GM12878 (cell line): ENCODE measurements at regions not wholly inside any gene's neighbourhood (a gene's known extent, or its start where the extent isn't known, plus 50 kb on each side); places are given as distances from the start of the nearest gene placed in this dataset.

Experiments used
- CHD1 ChIP-seq: IDR thresholded peaks from 2 replicates; pipeline ENCODE4 v1.6.1; 2012; ENCODE audit warnings: low read depth, low read length, improper control_type of control experiment
- CHD2 ChIP-seq: IDR thresholded peaks from 2 replicates; pipeline ENCODE4 v1.6.1; 2011; ENCODE audit warnings: low read depth, low read length, improper control_type of control experiment, borderline replicate concordance
- NFXL1 ChIP-seq: fragments of 450-650 bp; IDR thresholded peaks from 2 replicates; pipeline ENCODE4 v1.6.1; 2017; ENCODE audit warnings: antibody characterized with exemption, mild to moderate bottlenecking, borderline replicate concordance
- NFYB ChIP-seq: IDR thresholded peaks from 2 replicates; pipeline ENCODE4 v1.6.1; 2011; ENCODE audit warnings: low read depth, mild to moderate bottlenecking, low read length, improper control_type of control experiment, moderate library complexity; ENCODE audit not compliant: insufficient read depth
- POLR2AphosphoS5 ChIP-seq: IDR thresholded peaks from 2 replicates; pipeline ENCODE4 v1.6.1; 2011; ENCODE audit warnings: mild to moderate bottlenecking, low read length, inconsistent platforms
- SP1 ChIP-seq: IDR thresholded peaks from one replicate; pipeline ENCODE4 v1.6.1; 2011; ENCODE audit warnings: low read depth, low read length
- SUZ12 ChIP-seq: fragments of 200-600 bp; sonication (generic); IDR thresholded peaks from one replicate; pipeline ENCODE4 v1.6.1; 2018; ENCODE audit warnings: antibody characterized with exemption, mild to moderate bottlenecking; ENCODE audit not compliant: unreplicated experiment
- ZSCAN29 ChIP-seq: fragments of 450-650 bp; IDR thresholded peaks from 2 replicates; pipeline ENCODE4 v1.6.1; 2017; ENCODE audit warnings: mild to moderate bottlenecking, moderate library complexity
- TF ChIP-seq, protein P1 (sequence below): fragments of 450-650 bp; IDR thresholded peaks from 2 replicates; pipeline ENCODE4 v1.6.1; 2014; ENCODE audit warnings: mild to moderate bottlenecking
- TF ChIP-seq, protein P2 (sequence below), 3 experiments: IDR thresholded peaks in 2 of 3; conservative IDR thresholded peaks in 1 of 3; 2 replicates each; pipeline ENCODE4 v1.5.1; 2011; ENCODE audit warnings: low read depth in 3 of 3, low read length in 3 of 3, mild to moderate bottlenecking in 3 of 3, control low read depth in 2 of 3, moderate library complexity in 2 of 3, inconsistent platforms in 1 of 3, mixed read lengths in 1 of 3; ENCODE audit not compliant: control insufficient read depth in 2 of 3, insufficient read depth in 1 of 3; ENCODE audit errors: extremely low read depth in 1 of 3

- TF ChIP-seq POLR2AphosphoS5 (no peak), NFYB (no peak), CHD2 (no peak), SP1 (no peak), ZSCAN29 (no peak), SUZ12 (no peak), CHD1 (no peak), NFXL1 (no peak)
- TF ChIP-seq, protein P1, sequence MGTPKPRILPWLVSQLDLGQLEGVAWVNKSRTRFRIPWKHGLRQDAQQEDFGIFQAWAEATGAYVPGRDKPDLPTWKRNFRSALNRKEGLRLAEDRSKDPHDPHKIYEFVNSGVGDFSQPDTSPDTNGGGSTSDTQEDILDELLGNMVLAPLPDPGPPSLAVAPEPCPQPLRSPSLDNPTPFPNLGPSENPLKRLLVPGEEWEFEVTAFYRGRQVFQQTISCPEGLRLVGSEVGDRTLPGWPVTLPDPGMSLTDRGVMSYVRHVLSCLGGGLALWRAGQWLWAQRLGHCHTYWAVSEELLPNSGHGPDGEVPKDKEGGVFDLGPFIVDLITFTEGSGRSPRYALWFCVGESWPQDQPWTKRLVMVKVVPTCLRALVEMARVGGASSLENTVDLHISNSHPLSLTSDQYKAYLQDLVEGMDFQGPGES = no peak
- TF ChIP-seq, protein P2, sequence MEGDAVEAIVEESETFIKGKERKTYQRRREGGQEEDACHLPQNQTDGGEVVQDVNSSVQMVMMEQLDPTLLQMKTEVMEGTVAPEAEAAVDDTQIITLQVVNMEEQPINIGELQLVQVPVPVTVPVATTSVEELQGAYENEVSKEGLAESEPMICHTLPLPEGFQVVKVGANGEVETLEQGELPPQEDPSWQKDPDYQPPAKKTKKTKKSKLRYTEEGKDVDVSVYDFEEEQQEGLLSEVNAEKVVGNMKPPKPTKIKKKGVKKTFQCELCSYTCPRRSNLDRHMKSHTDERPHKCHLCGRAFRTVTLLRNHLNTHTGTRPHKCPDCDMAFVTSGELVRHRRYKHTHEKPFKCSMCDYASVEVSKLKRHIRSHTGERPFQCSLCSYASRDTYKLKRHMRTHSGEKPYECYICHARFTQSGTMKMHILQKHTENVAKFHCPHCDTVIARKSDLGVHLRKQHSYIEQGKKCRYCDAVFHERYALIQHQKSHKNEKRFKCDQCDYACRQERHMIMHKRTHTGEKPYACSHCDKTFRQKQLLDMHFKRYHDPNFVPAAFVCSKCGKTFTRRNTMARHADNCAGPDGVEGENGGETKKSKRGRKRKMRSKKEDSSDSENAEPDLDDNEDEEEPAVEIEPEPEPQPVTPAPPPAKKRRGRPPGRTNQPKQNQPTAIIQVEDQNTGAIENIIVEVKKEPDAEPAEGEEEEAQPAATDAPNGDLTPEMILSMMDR (IDR thresholded peaks at IDR 0.05 in 2 of 3, conservative IDR thresholded peaks at IDR 0.05 in 1 of 3; ENCODE audit: control insufficient read depth in 2 of 3, extremely low read depth in 1 of 3, insufficient read depth in 1 of 3, low read depth in 3 of 3, low read length in 3 of 3) = no peak
These were observed 271.9 kb upstream of the OPRM1 start for GRCh38 chr6:153767127-153767526.
